Activated CD8-positive, alpha-beta memory T cell treated with anti-CD3 and anti-CD28 coated beads for 36 hours (primary cell): ENCODE measurements at regions not wholly inside any gene's neighbourhood (a gene's known extent, or its start where the extent isn't known, plus 50 kb on each side); places are given as distances from the start of the nearest gene placed in this dataset.
"Not testable (repeated sequence)": the region's sequence is repeated elsewhere in the genome, so short reads cannot be mapped to it uniquely, and the experiment has no call there.

ENCODE experiments used
- CTCF ChIA-PET: fragments of 350-600 bp; sonication (Branson Sonifier 250); formaldehyde crosslinking; loops from one replicate; lab custom pipeline; 2021; ENCODE audit warnings: antibody characterized with exemption; lab: Charles Lee
- POLR2A ChIA-PET: fragments of 350-600 bp; sonication (Branson Sonifier 250); formaldehyde crosslinking; loops from one replicate; lab custom pipeline; 2021; ENCODE audit warnings: antibody characterized with exemption; lab: Charles Lee

DNA sequence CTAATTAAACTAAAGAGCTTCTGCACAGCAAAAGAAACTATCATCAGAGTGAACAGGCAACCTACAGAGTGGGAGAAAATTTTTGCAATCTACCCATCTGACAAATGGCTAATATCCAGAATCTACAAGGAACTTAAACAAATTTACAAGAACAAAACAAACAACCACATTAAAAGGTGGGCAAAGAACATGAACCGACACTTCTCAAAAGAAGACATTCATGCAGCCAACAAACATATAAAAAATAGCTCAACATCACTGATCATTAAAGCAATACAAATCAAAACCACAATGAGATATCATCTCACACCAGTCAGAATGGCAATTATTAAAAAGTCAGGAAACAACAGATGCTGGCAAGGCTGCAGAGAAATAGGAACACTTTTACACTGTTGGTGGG lies 84.6 kb upstream of the PARP8 start:
- CTCF ChIA-PET, POLR2A ChIA-PET: not testable (repeated sequence)

- POLR2A ChIA-PET: no interaction called here
- CTCF ChIA-PET: no interaction called here
Measured at GRCh38 chr5:50582699-50583098, 83.7 kb upstream of the PARP8 start.

- CTCF ChIA-PET: no interaction called here
- POLR2A ChIA-PET: no interaction called here
Measured at GRCh38 chr5:50583621-50584020, 82.8 kb upstream of the PARP8 start.

DNA sequence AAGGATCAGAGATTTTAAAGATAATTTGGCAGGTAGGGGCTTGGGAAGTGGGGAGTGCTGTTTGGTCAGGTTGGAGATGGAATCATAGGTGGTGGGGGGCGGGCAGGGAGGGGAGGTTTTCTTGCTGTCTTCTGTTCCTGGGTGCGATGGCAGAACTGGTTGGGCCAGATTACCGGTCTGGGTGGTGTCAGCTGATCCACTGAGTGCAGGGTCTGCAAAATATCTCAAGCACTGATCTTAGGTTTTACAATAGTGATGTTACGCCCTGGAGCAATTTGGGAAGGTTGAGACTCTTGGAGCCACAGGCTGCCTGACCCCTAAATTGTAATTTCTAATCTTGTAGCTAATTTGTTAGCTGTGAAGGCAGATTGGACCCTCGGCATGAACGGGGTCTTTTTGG lies 78.0 kb upstream of the PARP8 start:
- CTCF ChIA-PET, POLR2A ChIA-PET: not testable (repeated sequence)

- POLR2A ChIA-PET, CTCF ChIA-PET: not testable (repeated sequence)
Measured at GRCh38 chr5:50590444-50591189, 75.8 kb upstream of the PARP8 start.

GRCh38 chr5:50591338-50591737 lies 75.1 kb upstream of the PARP8 start:
- CTCF ChIA-PET, POLR2A ChIA-PET: not testable (repeated sequence)

DNA sequence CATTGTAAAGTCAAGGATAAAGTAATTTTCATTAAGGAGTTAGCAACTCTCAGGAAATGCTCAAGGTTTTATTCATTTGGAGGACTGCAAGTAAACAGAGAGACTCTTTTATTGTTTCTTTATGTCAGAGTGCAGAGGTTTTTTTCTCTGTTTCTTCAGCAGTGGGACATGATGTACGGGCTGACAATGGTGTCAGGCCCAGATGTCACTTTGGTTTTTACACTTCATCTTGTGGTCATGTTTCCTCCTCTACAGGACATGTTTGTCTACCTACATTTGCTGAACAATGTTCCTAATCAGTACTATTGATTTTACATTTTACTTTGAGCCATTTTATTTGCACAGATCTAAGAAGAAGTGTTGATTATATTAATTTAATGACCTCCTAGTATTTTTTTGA lies 72.8 kb upstream of the PARP8 start:
- ChIA-PET POLR2A (no interaction called here), CTCF (interaction anchor here (0.6 to 1.7 kb wide), 2 partner anchors 152 to 241 kb away, joined by 3 read pairs; no protein-coding TSS in a partner anchor)

DNA sequence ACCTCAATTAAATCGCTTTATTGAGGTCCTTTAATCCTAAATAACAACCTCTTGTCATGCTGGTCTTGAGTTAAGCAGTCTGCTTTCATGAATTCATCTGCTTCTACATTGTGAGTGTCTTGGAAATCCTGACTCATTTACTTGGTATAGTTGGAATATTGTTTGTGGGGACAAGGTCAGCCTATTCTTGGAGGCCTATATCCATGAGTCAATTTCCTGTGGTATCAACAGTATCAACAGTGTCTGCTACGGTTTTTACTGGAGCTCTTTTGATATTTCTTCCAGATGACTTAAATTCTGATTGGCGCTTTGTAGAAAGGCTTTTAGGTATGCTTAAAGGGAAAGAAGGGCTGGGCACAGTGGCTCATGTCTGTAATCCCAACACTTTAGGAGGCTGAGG lies 71.2 kb upstream of the PARP8 start:
- ChIA-PET CTCF (no interaction called here), POLR2A (no interaction called here)

DNA sequence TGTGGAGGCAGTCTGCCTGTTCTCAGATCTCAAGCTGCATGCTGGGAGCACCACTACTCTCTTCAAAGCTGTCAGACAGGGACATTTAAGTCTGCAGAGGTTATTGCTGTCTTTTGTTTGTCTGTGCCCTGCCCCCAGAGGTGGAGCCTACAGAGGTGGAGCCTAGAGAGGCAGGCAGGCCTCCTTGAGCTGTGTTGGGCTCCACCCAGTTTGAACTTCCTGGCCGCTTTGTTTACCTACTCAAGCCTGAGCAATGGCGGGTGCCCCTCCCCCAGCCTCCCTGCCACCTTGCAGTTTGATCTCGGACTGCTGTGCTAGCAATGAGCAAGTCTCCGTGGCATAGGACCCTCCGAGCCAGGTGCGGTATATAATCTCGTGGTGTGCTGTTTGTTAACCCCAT lies 64.9 kb upstream of the PARP8 start:
- CTCF ChIA-PET, POLR2A ChIA-PET: not testable (repeated sequence)

DNA sequence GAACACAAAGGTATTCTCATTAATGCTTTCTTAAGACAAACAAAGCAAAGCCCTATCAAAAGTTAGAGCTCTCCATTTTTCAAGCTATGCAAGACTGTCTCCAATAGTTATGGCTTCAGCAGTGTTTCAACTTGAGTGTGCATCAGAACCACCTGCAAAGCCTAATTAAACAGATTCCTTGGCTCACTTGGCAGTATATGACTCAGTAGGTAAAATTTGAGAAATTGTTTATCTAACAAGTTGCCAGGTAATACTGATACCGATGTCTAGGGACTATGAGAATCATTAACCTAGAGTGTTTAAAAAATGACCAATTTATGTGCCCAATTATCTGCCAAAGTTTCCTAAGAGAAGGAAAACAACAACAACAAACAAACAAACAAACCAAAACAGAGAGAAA lies 60.3 kb upstream of the PARP8 start:
- POLR2A ChIA-PET: no interaction called here
- CTCF ChIA-PET: no interaction called here

DNA sequence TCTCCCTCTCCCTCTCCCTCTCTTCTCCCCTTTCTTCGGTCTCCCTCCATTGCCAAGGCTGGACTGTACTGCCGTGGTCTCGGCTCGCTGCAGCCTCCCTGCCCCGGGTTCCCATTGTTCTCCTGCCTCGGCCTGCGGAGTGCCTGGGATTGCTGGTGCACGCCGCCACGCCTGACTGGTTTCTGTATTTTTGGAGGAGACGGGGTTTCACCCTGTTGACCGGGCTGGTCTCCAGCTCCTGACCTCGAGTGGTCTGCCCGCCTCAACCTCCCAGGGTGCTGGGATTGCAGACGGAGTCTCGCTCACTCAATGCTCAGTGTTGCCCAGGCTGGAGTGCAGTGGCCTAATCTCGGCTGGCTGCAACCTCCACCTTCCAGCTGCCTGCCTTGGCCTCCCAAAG lies 59.0 kb upstream of the PARP8 start:
- POLR2A ChIA-PET, CTCF ChIA-PET: not testable (repeated sequence)

- CTCF ChIA-PET, POLR2A ChIA-PET: not testable (repeated sequence)
Measured at GRCh38 chr5:50607953-50608705, 58.3 kb upstream of the PARP8 start.

DNA sequence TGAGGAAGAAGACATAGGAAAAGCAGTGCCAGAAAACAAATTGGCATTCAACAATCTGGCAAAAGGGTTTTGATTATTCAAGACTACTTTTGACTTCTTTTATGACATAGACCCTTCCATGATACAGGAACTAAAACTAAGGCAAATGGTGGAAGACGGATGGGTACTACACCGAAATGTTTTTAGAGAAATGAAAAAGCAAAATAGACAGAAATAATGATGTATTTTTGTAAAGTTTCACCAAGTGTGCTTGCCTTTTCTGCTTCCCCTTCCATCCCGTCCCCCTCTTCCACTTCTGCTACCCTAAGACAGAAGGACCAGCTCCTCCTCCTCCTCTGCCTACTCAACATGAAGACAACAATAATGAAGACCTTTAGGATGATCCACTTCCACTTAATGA lies 53.4 kb upstream of the PARP8 start:
- CTCF ChIA-PET, POLR2A ChIA-PET: not testable (repeated sequence)
